ACC112 (cell line): ENCODE measurements at regions not wholly inside any gene's neighbourhood (a gene's known extent, or its start where the extent isn't known, plus 50 kb on each side); places are given as distances from the start of the nearest gene placed in this dataset.

Experiments used
- H2AFZ ChIP-seq: fragments of 200-600 bp; sonication (generic); one replicate; pipeline ENCODE4 v1.6.0; 2017; ENCODE audit warnings: antibody characterized with exemption, low read length; ENCODE audit not compliant: unreplicated experiment
- H3K27ac ChIP-seq: fragments of 200-600 bp; sonication (generic); 2 replicates; pipeline ENCODE4 v1.5.1; 2014; ENCODE audit warnings: low read depth, mild to moderate bottlenecking, antibody characterized with exemption, low read length, moderate library complexity
- H3K27me3 ChIP-seq: fragments of 200-600 bp; sonication (generic); 2 replicates; pipeline ENCODE4 v1.6.1; 2014; ENCODE audit warnings: mild to moderate bottlenecking, antibody characterized with exemption, low read length, moderate library complexity, mixed read lengths; ENCODE audit not compliant: insufficient read depth
- H3K36me3 ChIP-seq: fragments of 200-600 bp; sonication (generic); 2 replicates; pipeline ENCODE4 v1.6.1; 2016; ENCODE audit warnings: mild to moderate bottlenecking, antibody characterized with exemption, low read length, moderate library complexity, mixed read lengths; ENCODE audit not compliant: insufficient read depth
- H3K4me1 ChIP-seq: fragments of 200-600 bp; sonication (generic); one replicate; pipeline ENCODE4 v1.6.1; 2016; ENCODE audit warnings: low read length, mixed read lengths; ENCODE audit not compliant: insufficient read depth, unreplicated experiment, control insufficient read depth
- H3K4me3 ChIP-seq: fragments of 200-600 bp; sonication (generic); 2 replicates; pipeline ENCODE4 v1.5.1; 2014; ENCODE audit warnings: mild to moderate bottlenecking, low read depth, low read length
- H3K79me2 ChIP-seq: fragments of 200-600 bp; sonication (generic); one replicate; pipeline ENCODE4 v1.6.0; 2016; ENCODE audit warnings: low read length; ENCODE audit not compliant: control insufficient read depth, unreplicated experiment, insufficient read depth

DNA sequence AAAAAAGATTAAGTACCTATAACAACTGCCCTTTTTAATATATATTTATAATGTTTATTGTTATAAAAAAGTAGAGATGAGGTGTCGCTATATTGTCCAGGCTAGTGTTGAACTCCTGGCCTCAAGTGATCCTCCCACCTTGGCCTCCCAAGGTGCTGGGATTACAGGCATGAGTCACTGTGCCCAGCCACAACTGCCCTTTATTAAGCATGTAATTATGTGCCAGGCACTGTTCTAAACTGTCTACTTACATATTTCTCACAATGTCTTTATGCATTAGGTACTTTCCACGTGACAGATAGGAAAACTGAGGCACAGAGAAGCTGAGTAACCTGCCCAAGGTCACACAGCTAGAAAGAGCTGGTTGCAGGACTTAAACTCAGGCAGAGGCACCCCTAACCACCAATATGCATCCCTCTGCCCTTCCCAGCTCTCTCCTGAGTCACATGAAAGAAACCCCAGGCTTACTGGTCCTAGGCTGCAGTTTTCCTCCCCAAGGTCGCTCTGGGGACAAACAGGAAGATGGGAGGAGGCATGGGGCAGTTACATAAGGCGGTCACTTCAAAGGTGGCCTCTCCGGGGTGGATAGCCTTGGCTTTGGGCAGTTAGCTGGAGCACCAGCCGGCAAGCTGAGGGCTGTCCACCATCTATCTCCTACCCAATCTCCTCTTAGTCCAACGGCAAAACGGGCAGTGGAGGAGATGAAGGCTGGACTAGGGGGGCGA is 54.6 kb upstream of the TBX3 start:
- no peaks in the 10 kb centered on the region for H3K36me3 ChIP-seq
- no peaks in the 10 kb centered on the region for H3K79me2 ChIP-seq
- H3K4me3 ChIP-seq, result no peak overlapping the region
- no peak overlapping the region for H2AFZ ChIP-seq
- H3K27ac ChIP-seq, result no peak overlapping the region
- H3K27me3 ChIP-seq, result no peaks in the 10 kb centered on the region
- H3K4me1 ChIP-seq, result no peaks in the 10 kb centered on the region

DNA sequence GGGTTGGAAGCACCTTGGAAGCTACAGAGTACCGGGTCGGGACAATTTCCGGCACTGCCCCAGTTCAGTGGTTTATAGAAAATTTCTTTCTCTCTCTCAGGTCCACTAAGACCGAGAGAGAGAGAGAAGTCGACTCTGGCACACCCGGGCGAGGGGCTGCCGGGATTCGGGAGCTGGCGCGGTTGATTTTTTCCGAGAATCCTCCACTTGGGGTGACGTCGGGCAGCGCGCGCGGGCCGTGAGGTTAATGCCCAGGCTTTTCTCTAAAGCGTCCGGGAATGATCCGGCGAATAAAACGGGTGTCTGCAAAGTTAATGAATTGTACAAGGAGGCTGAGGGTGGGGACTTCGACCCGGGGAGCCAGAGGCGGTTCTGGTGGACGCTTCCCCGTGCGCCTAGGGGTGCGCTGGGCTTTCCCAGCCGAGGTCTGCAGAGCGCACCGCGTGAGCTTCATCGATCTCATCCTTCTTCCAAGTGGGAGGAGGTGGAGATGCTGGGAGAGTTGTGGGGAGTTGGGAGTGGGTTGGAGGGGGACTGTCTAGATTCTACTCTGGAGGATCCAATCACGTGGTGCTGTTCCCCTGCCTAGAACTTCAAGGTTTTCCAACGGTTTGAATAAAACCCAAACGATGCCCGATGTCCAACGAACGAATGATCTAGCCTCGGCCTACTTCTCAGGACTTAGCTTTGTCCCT is 51.9 kb upstream of the TBX3 start:
- H3K36me3 ChIP-seq, result no peaks in the 10 kb centered on the region
- H3K4me3 ChIP-seq, result no peak overlapping the region
- no peak overlapping the region for H2AFZ ChIP-seq

GRCh38 chr12:114735011-114735410 is 51.0 kb upstream of the TBX3 start:
- H3K4me1 ChIP-seq, result no peaks in the 10 kb centered on the region
- no peaks in the 10 kb centered on the region for H3K36me3 ChIP-seq
- H3K27me3 ChIP-seq, result no peaks in the 10 kb centered on the region
- no peak overlapping the region for H3K4me3 ChIP-seq
- no peak overlapping the region for H2AFZ ChIP-seq
- no peak overlapping the region for H3K27ac ChIP-seq
- H3K79me2 ChIP-seq, result no peaks in the 10 kb centered on the region

More for the DNA sequence above, 51.9 kb upstream of the TBX3 start:
- no peaks in the 10 kb centered on the region for H3K79me2 ChIP-seq
- H3K27me3 ChIP-seq, result no peaks in the 10 kb centered on the region
- no peak overlapping the region for H3K27ac ChIP-seq
- H3K4me1 ChIP-seq, result no peaks in the 10 kb centered on the region

- Histone ChIP-seq H3K36me3 (no peaks in the 10 kb centered on the region), H3K27me3 (no peaks in the 10 kb centered on the region), H2AFZ (no peak overlapping the region), H3K27ac (no peak overlapping the region), H3K79me2 (no peaks in the 10 kb centered on the region), H3K4me1 (no peaks in the 10 kb centered on the region), H3K4me3 (no peak overlapping the region)
These were observed 49.9 kb upstream of the TBX3 start for GRCh38 chr12:114733919-114734318.
